H9 (cell line): ENCODE measurements at regions not wholly inside any gene's neighbourhood (a gene's known extent, or its start where the extent isn't known, plus 50 kb on each side); places are given as distances from the start of the nearest gene placed in this dataset.

Source experiments
- DNase-seq: peaks from one replicate; pipeline ENCODE4 v3.0.0-alpha.2; 2017
- H2AFZ ChIP-seq: one replicate; pipeline ENCODE4 v1.6.1; 2013; ENCODE audit warnings: mild to moderate bottlenecking, low read length, control low read depth, moderate library complexity
- H2AK5ac ChIP-seq: 2 replicates; pipeline ENCODE4 v1.6.1; 2013; ENCODE audit warnings: low read length, control low read depth, mixed read lengths; ENCODE audit not compliant: insufficient read length
- H2BK120ac ChIP-seq: one replicate; pipeline ENCODE4 v1.6.1; 2013; ENCODE audit warnings: low read depth, mild to moderate bottlenecking, low read length, control low read depth, inconsistent platforms; ENCODE audit not compliant: poor library complexity, severe bottlenecking
- H2BK12ac ChIP-seq: 2 replicates; pipeline ENCODE4 v1.6.1; 2013; ENCODE audit warnings: low read length, control low read depth, mixed read lengths, low read depth; ENCODE audit not compliant: insufficient read length
- H2BK15ac ChIP-seq: 2 replicates; pipeline ENCODE4 v1.6.1; 2013; ENCODE audit warnings: low read depth, low read length, control low read depth
- H2BK20ac ChIP-seq: one replicate; pipeline ENCODE4 v1.6.1; 2013; ENCODE audit warnings: low read depth, mild to moderate bottlenecking, low read length, control low read depth, inconsistent platforms; ENCODE audit not compliant: poor library complexity, severe bottlenecking
- H2BK5ac ChIP-seq: 2 replicates; pipeline ENCODE4 v1.6.1; 2013; ENCODE audit warnings: low read length, control low read depth, mixed read lengths; ENCODE audit not compliant: insufficient read length
- H3K14ac ChIP-seq: 2 replicates; pipeline ENCODE4 v1.6.1; 2013; ENCODE audit warnings: low read length, control low read depth; ENCODE audit not compliant: insufficient read depth
- H3K18ac ChIP-seq: 2 replicates; pipeline ENCODE4 v1.6.1; 2013; ENCODE audit warnings: low read depth, mild to moderate bottlenecking, mixed read lengths, low read length, control low read depth; ENCODE audit not compliant: insufficient read length
- H3K23ac ChIP-seq: 2 replicates; pipeline ENCODE4 v1.6.1; 2013; ENCODE audit warnings: low read length, control low read depth, mixed read lengths, low read depth; ENCODE audit not compliant: insufficient read length
- H3K23me2 ChIP-seq: 2 replicates; pipeline ENCODE4 v1.6.1; 2013; ENCODE audit warnings: low read depth, mild to moderate bottlenecking, mixed read lengths, low read length, control low read depth; ENCODE audit not compliant: insufficient read length, poor library complexity, severe bottlenecking
- H3K27ac ChIP-seq: 2 replicates; pipeline ENCODE4 v1.5.1; 2013; ENCODE audit warnings: low read length, control low read depth, mixed read lengths, low read depth; ENCODE audit not compliant: insufficient read length
- H3K27me3 ChIP-seq: 2 replicates; pipeline ENCODE4 v1.6.1; 2013; ENCODE audit warnings: low read length, control low read depth, inconsistent platforms; ENCODE audit not compliant: insufficient read depth
- H3K4ac ChIP-seq: 2 replicates; pipeline ENCODE4 v1.6.1; 2013; ENCODE audit warnings: low read depth, mild to moderate bottlenecking, control low read depth, inconsistent platforms, low read length, moderate library complexity
- H3K4me1 ChIP-seq: 2 replicates; pipeline ENCODE4 v1.6.1; 2013; ENCODE audit warnings: low read length, control low read depth, inconsistent platforms; ENCODE audit not compliant: insufficient read depth
- H3K4me2 ChIP-seq: 2 replicates; pipeline ENCODE4 v1.6.1; 2013; ENCODE audit warnings: low read length, control low read depth, mixed read lengths; ENCODE audit not compliant: insufficient read length, insufficient read depth
- H3K56ac ChIP-seq: 2 replicates; pipeline ENCODE4 v1.6.1; 2013; ENCODE audit warnings: low read depth, mild to moderate bottlenecking, mixed read lengths, low read length, control low read depth; ENCODE audit not compliant: insufficient read length
- H3K79me1 ChIP-seq: 2 replicates; pipeline ENCODE4 v1.6.1; 2013; ENCODE audit warnings: low read depth, mild to moderate bottlenecking, moderate library complexity, low read length, control low read depth, inconsistent platforms; ENCODE audit not compliant: insufficient read depth, poor library complexity, severe bottlenecking
- H3K79me2 ChIP-seq: 2 replicates; pipeline ENCODE4 v1.6.1; 2013; ENCODE audit warnings: low read length, control low read depth, inconsistent platforms; ENCODE audit not compliant: insufficient read depth
- H3K9ac ChIP-seq: 2 replicates; pipeline ENCODE4 v1.6.1; 2013; ENCODE audit warnings: low read length, control low read depth, mixed read lengths; ENCODE audit not compliant: insufficient read length; ENCODE audit errors: extremely low read depth
- H3K9me3 ChIP-seq: one replicate; pipeline ENCODE4 v1.6.1; 2013; ENCODE audit warnings: low read depth, low read length, inconsistent platforms; ENCODE audit not compliant: control insufficient read depth
- H3T11ph ChIP-seq: one replicate; pipeline ENCODE4 v1.6.1; 2013; ENCODE audit warnings: mild to moderate bottlenecking, low read length, control low read depth, inconsistent platforms
- H4K20me1 ChIP-seq: one replicate; pipeline ENCODE4 v1.6.1; 2013; ENCODE audit not compliant: control insufficient read depth, insufficient read length, insufficient read depth
- H4K5ac ChIP-seq: 2 replicates; pipeline ENCODE4 v1.6.1; 2013; ENCODE audit warnings: low read depth, mild to moderate bottlenecking, mixed read lengths, low read length, control low read depth; ENCODE audit not compliant: insufficient read length
- H4K8ac ChIP-seq: replicated peaks from 2 replicates; pipeline ENCODE4 v1.6.1; 2013; ENCODE audit warnings: low read length, control low read depth, mixed read lengths, low read depth; ENCODE audit not compliant: insufficient read length
- H4K91ac ChIP-seq: 2 replicates; pipeline ENCODE4 v1.6.1; 2013; ENCODE audit warnings: low read depth, mild to moderate bottlenecking, moderate library complexity, mixed read lengths, low read length, control low read depth; ENCODE audit not compliant: insufficient read length
- H3K27ac Mint-ChIP-seq, 3 experiments: 2 replicates in 2 of 3; 3 replicates in 1 of 3; pipeline ENCODE4 v1.8.0; 2020 to 2021; ENCODE audit warnings: mixed read lengths in 3 of 3, mild to moderate bottlenecking in 1 of 3, moderate library complexity in 1 of 3
- H3K27me3 Mint-ChIP-seq: 2 replicates; pipeline ENCODE4 v1.8.0; 2021; ENCODE audit warnings: low read depth, mild to moderate bottlenecking, moderate library complexity, mixed read lengths
- H3K36me3 Mint-ChIP-seq, 3 experiments: 2 replicates in 2 of 3; 3 replicates in 1 of 3; pipeline ENCODE4 v1.8.0; 2020 to 2021; ENCODE audit warnings: low read depth in 3 of 3, mixed read lengths in 3 of 3; ENCODE audit not compliant: insufficient read depth in 1 of 3
- H3K4me1 Mint-ChIP-seq, 2 experiments: 2 replicates each; pipeline ENCODE4 v1.8.0; 2020; ENCODE audit warnings: mixed read lengths in 2 of 2
- H3K4me3 Mint-ChIP-seq, 2 experiments: 2 replicates in 1 of 2; 3 replicates in 1 of 2; pipeline ENCODE4 v1.8.0; 2020 to 2021; ENCODE audit warnings: mild to moderate bottlenecking in 2 of 2, mixed read lengths in 2 of 2, moderate library complexity in 1 of 2
- H3K9me3 Mint-ChIP-seq, 2 experiments: 2 replicates in 1 of 2; 3 replicates in 1 of 2; pipeline ENCODE4 v1.8.0; 2020; ENCODE audit warnings: mild to moderate bottlenecking in 2 of 2, mixed read lengths in 2 of 2, moderate library complexity in 1 of 2
- CTCF ChIP-seq: fragments of 200-600 bp; sonication (generic); conservative IDR thresholded peaks from 3 replicates; pipeline ENCODE4 v1.8.0; 2021; ENCODE audit warnings: antibody characterized with exemption, mild to moderate bottlenecking
- WGBS: extraction: QIAGEN DNeasy Blood & Tissue Kit; methylation state at CpG from one replicate; pipeline ENCODE4 v1.1.7; 2013; ENCODE audit warnings: missing lambda C conversion rate, low lambda C conversion rate, mixed read lengths; ENCODE audit not compliant: insufficient read length; ENCODE audit errors: extremely low coverage; 5-methylcytosine and 5-hydroxymethylcytosine counted together

GRCh38 chr11:29293825-29294224 lies 723.0 kb downstream of the KCNA4 start:
- Histone ChIP-seq H3K9ac (no peak overlapping the region), H3K79me1 (no peaks in the 10 kb centered on the region), H3K4me2 (no peak overlapping the region), H2BK12ac (no peak overlapping the region), H4K8ac (no peak overlapping the region), H2BK15ac (no peak overlapping the region), H3K14ac (no peak overlapping the region), H3K4me1 (no peaks in the 10 kb centered on the region), H2AFZ (no peak overlapping the region), H3K56ac (no peak overlapping the region), H4K91ac (no peak overlapping the region), H2BK20ac (no peak overlapping the region), H3K9me3 (no peaks in the 10 kb centered on the region), H4K20me1 (no peaks in the 10 kb centered on the region), H3K79me2 (no peaks in the 10 kb centered on the region), H2BK5ac (no peak overlapping the region), H3K4ac (no peak overlapping the region), H3K27me3 (no peaks in the 10 kb centered on the region), H3K23ac (no peak overlapping the region), H2BK120ac (no peak overlapping the region), H2AK5ac (no peak overlapping the region), H3K18ac (no peak overlapping the region), H4K5ac (no peak overlapping the region), H3K27ac (no peak overlapping the region), H3T11ph (no peak overlapping the region), H3K23me2 (no peaks in the 10 kb centered on the region)
- H3K36me3 Mint-ChIP-seq, result no peaks in the 10 kb centered on the region
- H3K4me3 Mint-ChIP-seq, result no peak overlapping the region
- WGBS, result no CpG with 5 or more reads among the region's 3 CpGs
- H3K9me3 Mint-ChIP-seq, result no peaks in the 10 kb centered on the region
- no peaks in the 10 kb centered on the region for H3K27me3 Mint-ChIP-seq
- H3K27ac Mint-ChIP-seq, result no peak overlapping the region
- no peak for DNase-seq
- no peak for TF ChIP-seq CTCF
- no peaks in the 10 kb centered on the region for H3K4me1 Mint-ChIP-seq
